Caco-2 (cell line): ENCODE measurements at regions not wholly inside any gene's neighbourhood (a gene's known extent, or its start where the extent isn't known, plus 50 kb on each side); places are given as distances from the start of the nearest gene placed in this dataset.

Source experiments
- BruUV-seq: library from RNA; stranded (reverse); fragments of 400-500 nt; replicated peaks from 2 replicates; lab custom pipeline; 2021; lab: Mats Ljungman, UMichigan
- CTCF ChIA-PET: fragments of 300-600 bp; sonication (Branson Sonifier 250); formaldehyde crosslinking; loops from one replicate; lab custom pipeline; 2022; ENCODE audit warnings: antibody characterized with exemption; lab: Charles Lee
- POLR2A ChIA-PET: fragments of 300-600 bp; sonication (Branson Sonifier 250); formaldehyde crosslinking; loops from one replicate; lab custom pipeline; 2022; ENCODE audit warnings: antibody characterized with exemption; lab: Charles Lee
- DNase-seq, 2 experiments: peaks; one replicate each; pipeline versions ENCODE4 v3.0.0 to v3.0.0-alpha.2; 2020 to 2022
- H3K27me3 ChIP-seq: replicated peaks from 2 replicates; pipeline ENCODE4 v1.6.0; 2011; ENCODE audit warnings: low read length; ENCODE audit not compliant: control insufficient read depth, insufficient read depth
- H3K36me3 ChIP-seq: 2 replicates; pipeline ENCODE4 v1.5.1; 2011; ENCODE audit warnings: low read length; ENCODE audit not compliant: control insufficient read depth, insufficient read depth
- H3K4me1 ChIP-seq: fragments of 250-450 bp; sonication (Bioruptor Pico); 2 replicates; pipeline ENCODE4 v1.5.1; 2020; ENCODE audit warnings: mild to moderate bottlenecking
- H3K4me3 ChIP-seq: 2 replicates; pipeline ENCODE4 v1.5.1; 2011; ENCODE audit warnings: low read depth, mild to moderate bottlenecking, control low read depth, low read length
- H3K9me3 ChIP-seq: fragments of 250-450 bp; sonication (Bioruptor Pico); 2 replicates; pipeline ENCODE4 v1.5.1; 2020; ENCODE audit warnings: mild to moderate bottlenecking, moderate library complexity
- H3K27ac Mint-ChIP-seq: one replicate; pipeline ENCODE4 v1.8.0; 2022; ENCODE audit warnings: mixed read lengths; ENCODE audit not compliant: unreplicated experiment
- H3K27me3 Mint-ChIP-seq: one replicate; pipeline ENCODE4 v1.8.0; 2022; ENCODE audit warnings: mixed read lengths; ENCODE audit not compliant: insufficient read depth, unreplicated experiment
- H3K36me3 Mint-ChIP-seq: one replicate; pipeline ENCODE4 v1.8.0; 2022; ENCODE audit warnings: mild to moderate bottlenecking, mixed read lengths; ENCODE audit not compliant: insufficient read depth, unreplicated experiment
- H3K4me1 Mint-ChIP-seq: one replicate; pipeline ENCODE4 v1.8.0; 2022; ENCODE audit warnings: low read depth, mixed read lengths; ENCODE audit not compliant: unreplicated experiment
- H3K4me3 Mint-ChIP-seq: one replicate; pipeline ENCODE4 v1.8.0; 2022; ENCODE audit warnings: mild to moderate bottlenecking, moderate library complexity, mixed read lengths; ENCODE audit not compliant: unreplicated experiment
- H3K9me3 Mint-ChIP-seq: one replicate; pipeline ENCODE4 v1.8.0; 2022; ENCODE audit warnings: mixed read lengths; ENCODE audit not compliant: unreplicated experiment
- CTCF ChIP-seq, 2 experiments: fragments of 200-600 bp in 1 of 2; IDR thresholded peaks; 1 replicate in 1 of 2; 2 replicates in 1 of 2; pipeline versions ENCODE4 v1.5.1 to v1.8.0; 2011 to 2022; ENCODE audit warnings: antibody characterized with exemption in 1 of 2, control low read depth in 1 of 2, inconsistent platforms in 1 of 2, low read depth in 1 of 2, low read length in 1 of 2, mild to moderate bottlenecking in 1 of 2, moderate library complexity in 1 of 2; ENCODE audit not compliant: insufficient read depth in 1 of 2, severe bottlenecking in 1 of 2, unreplicated experiment in 1 of 2
- intact Hi-C: fragments of 100-400 bp; cut with micrococcal nuclease; formaldehyde crosslinking; loops from one replicate; pipeline ENCODE4 v1.10.0; 2022; ENCODE audit not compliant: unreplicated experiment

- no peaks in the 10 kb centered on the region for H3K4me1 Mint-ChIP-seq
- no peak for TF ChIP-seq CTCF (IDR thresholded peaks at IDR 0.05; ENCODE audit: insufficient read depth in 1 of 2, low read depth in 1 of 2, low read length in 1 of 2, severe bottlenecking in 1 of 2, unreplicated experiment in 1 of 2)
- H3K4me3 ChIP-seq = no peak overlapping the region
- H3K27ac Mint-ChIP-seq = no peak overlapping the region
- POLR2A ChIA-PET = no interaction called here
- H3K4me3 Mint-ChIP-seq = no peak overlapping the region
- no peaks in the 10 kb centered on the region for H3K36me3 ChIP-seq
- peaks cover 5% of the 10 kb centered on the region for H3K27me3 Mint-ChIP-seq
- no peaks in the 10 kb centered on the region for H3K9me3 ChIP-seq
- CTCF ChIA-PET = no interaction called here
- no peaks in the 10 kb centered on the region for H3K36me3 Mint-ChIP-seq
- no peak for DNase-seq
- no peaks in the 10 kb centered on the region for H3K9me3 Mint-ChIP-seq
- BruUV-seq = no TSS peak
- intact Hi-C loops = no loop called here
- H3K4me1 ChIP-seq = no peaks in the 10 kb centered on the region
- H3K27me3 ChIP-seq = no peaks in the 10 kb centered on the region
Measured at GRCh38 chr21:23887725-23888306, 1719.5 kb downstream of the MRPL39 start.

- ChIA-PET POLR2A (no interaction called here), CTCF (no interaction called here)
- Histone ChIP-seq H3K27me3 (no peaks in the 10 kb centered on the region), H3K4me3 (no peak overlapping the region), H3K4me1 (no peaks in the 10 kb centered on the region), H3K36me3 (no peaks in the 10 kb centered on the region), H3K9me3 (no peaks in the 10 kb centered on the region)
- H3K27ac Mint-ChIP-seq = no peak overlapping the region
- no peaks in the 10 kb centered on the region for H3K9me3 Mint-ChIP-seq
- BruUV-seq = no TSS peak
- H3K27me3 Mint-ChIP-seq = peaks cover 5% of the 10 kb centered on the region
- DNase-seq = no peak
- no peak for TF ChIP-seq CTCF (IDR thresholded peaks at IDR 0.05; ENCODE audit: insufficient read depth in 1 of 2, low read depth in 1 of 2, low read length in 1 of 2, severe bottlenecking in 1 of 2, unreplicated experiment in 1 of 2)
- no peaks in the 10 kb centered on the region for H3K4me1 Mint-ChIP-seq
- no peaks in the 10 kb centered on the region for H3K36me3 Mint-ChIP-seq
- H3K4me3 Mint-ChIP-seq = no peak overlapping the region
- intact Hi-C loops = no loop called here
Measured at GRCh38 chr21:23886828-23887724, 1720.2 kb downstream of the MRPL39 start.

GRCh38 chr21:23881783-23882182 is 1725.5 kb downstream of the MRPL39 start:
- CTCF ChIA-PET = no interaction called here
- BruUV-seq = no TSS peak
- no peak for TF ChIP-seq CTCF (IDR thresholded peaks at IDR 0.05; ENCODE audit: insufficient read depth in 1 of 2, low read depth in 1 of 2, low read length in 1 of 2, severe bottlenecking in 1 of 2, unreplicated experiment in 1 of 2)

More at GRCh38 chr21:23881783-23882182, 1725.5 kb downstream of the MRPL39 start:
- Mint-ChIP-seq H3K9me3 (no peaks in the 10 kb centered on the region), H3K27ac (no peak overlapping the region), H3K27me3 (peaks cover 1% of the 10 kb centered on the region), H3K4me1 (no peaks in the 10 kb centered on the region), H3K36me3 (no peaks in the 10 kb centered on the region), H3K4me3 (no peak overlapping the region)
- no peak for DNase-seq
- no peaks in the 10 kb centered on the region for H3K27me3 ChIP-seq
- H3K36me3 ChIP-seq = no peaks in the 10 kb centered on the region
- intact Hi-C loops = no loop called here
- no peak overlapping the region for H3K4me3 ChIP-seq
- H3K9me3 ChIP-seq = no peaks in the 10 kb centered on the region
- H3K4me1 ChIP-seq = no peaks in the 10 kb centered on the region
- POLR2A ChIA-PET = no interaction called here
